SHP77 (cell line): ENCODE measurements at regions not wholly inside any gene's neighbourhood (a gene's known extent, or its start where the extent isn't known, plus 50 kb on each side); places are given as distances from the start of the nearest gene placed in this dataset.
"Not testable (repeated sequence)": the region's sequence is repeated elsewhere in the genome, so short reads cannot be mapped to it uniquely, and the experiment has no call there.

ENCODE experiments used
- DNase-seq, 2 experiments: peaks; one replicate each; lab custom pipeline; 2025; lab: John Stamatoyannopoulos, UW

- DNase-seq = no peak
Measured at GRCh38 chr16:75996491-75996890, 270.2 kb upstream of the CPHXL start.

DNA sequence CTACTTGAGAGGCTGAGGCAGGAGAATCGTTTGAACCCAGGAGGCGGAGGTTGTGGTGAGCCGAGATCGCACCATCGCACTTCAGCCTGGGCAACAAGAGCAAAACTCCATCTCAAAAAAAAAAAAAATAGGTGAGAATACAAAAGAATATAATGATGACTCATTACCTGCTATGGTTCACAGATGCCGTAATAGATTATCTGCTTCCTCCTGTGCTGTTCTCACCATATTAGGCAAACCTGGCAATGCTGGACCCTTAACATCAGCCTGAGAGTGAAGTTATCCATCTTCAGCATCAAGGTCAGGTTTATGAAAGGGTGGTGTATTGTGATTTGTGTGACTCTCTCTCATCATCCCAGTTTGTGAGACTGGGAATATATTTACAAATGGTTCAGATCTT, 271.3 kb upstream of the CPHXL start:
- no peak for DNase-seq

- no peak for DNase-seq
Measured at GRCh38 chr16:76007645-76008044, 269.6 kb upstream of the CNTNAP4 start.

GRCh38 chr16:76023835-76024234, 253.4 kb upstream of the CNTNAP4 start:
- no peak for DNase-seq

- no peak for DNase-seq
Measured at GRCh38 chr16:76035689-76036088, 241.5 kb upstream of the CNTNAP4 start.

DNA sequence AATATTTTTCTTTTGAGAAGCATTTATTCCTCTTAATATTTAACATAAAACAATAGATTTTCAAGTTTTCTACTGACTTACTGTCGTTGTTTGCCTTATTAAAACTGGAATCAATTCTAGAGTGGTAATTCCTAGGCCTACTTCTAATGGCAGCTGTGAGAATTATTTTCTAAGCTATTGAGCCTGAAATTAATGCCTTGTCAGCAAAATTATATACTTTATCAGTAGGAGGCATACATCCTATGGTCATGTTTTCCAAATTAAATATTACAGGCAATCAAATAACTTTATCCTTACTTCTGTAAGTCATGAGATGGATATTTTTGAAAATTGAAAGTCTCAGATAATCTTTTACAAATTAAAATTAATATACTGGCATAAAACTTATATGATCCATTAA, 239.1 kb upstream of the CNTNAP4 start:
- DNase-seq = no peak

DNA sequence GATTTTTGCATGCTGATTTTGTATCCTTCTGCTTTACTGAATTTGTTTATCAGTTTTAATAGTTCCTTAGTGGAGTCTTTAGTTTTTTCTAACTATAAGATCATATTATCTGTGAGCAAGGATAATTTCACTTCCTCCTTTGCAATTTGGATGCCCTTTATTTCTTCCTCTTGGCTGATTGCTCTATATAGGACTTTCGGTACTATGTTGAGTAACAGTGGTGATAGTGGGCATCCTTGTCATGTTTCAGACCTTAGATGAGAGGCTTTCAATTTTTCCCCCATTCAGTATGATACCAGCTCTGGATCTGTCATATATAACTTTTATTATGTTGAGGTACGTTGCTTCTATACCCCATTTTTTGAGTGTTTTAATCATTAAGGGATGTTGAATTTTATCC, 224.5 kb upstream of the CNTNAP4 start:
- no peak for DNase-seq

- no peak for DNase-seq
Measured at GRCh38 chr16:76059186-76059585, 218.0 kb upstream of the CNTNAP4 start.

DNA sequence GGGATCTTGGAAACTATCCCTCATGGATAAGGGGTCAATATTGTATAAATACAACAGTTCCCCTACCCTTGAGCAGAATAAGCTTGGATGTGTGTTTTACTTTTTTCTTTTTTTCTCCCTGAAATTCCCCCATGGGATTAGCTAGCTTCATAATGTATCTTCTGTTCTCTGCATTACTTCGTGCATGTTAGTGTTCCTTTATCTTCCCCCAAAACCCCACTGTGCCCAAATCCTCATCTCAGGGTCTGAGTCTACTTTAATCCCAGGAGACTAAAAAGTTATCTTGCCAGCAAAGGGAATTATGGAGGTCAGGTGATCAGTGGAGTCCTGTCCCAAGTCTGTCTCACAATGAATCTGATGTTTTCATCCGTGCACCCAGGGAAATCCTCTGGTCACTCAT, 217.5 kb upstream of the CNTNAP4 start:
- no peak for DNase-seq

- DNase-seq = no peak
Measured at GRCh38 chr16:76071690-76072089, 205.5 kb upstream of the CNTNAP4 start.

DNA sequence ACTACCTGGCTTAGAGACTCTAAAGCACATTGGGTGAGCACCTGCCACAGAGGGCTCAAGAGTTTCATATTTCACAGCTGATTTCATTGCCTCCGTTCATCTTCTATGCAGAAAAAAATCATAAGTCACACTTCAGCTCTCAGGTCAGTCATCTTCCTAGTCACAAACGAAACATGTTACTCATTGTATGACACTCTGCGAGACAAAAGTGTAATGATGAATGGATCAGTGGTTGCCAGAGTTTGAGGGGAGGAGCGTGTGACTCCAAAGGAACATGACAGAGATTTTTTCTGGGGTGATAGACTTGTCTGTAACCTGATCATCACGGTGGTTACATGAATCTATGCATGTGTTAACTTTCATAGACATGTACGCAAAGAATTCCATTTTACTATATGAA, 195.2 kb upstream of the CNTNAP4 start:
- DNase-seq = no peak

DNA sequence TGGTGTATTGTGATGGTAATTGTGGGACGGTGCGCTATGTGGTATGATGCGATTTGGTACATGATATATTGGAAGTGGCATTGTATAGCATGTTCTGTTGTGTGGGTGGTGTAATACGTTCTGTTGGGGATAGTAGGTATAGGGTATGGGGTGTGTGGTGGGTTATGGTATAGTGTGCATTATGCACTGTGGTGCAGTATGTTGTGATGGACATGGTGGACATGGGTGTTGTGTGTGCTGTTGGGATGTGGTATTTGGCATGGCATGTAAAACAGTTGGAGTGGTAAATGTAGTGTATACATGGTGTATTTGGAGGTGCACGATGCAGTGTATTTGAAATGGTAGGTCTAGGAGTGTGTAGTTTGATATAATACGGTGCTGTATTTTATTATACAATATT, 170.6 kb upstream of the CNTNAP4 start:
- no peak for DNase-seq

DNA sequence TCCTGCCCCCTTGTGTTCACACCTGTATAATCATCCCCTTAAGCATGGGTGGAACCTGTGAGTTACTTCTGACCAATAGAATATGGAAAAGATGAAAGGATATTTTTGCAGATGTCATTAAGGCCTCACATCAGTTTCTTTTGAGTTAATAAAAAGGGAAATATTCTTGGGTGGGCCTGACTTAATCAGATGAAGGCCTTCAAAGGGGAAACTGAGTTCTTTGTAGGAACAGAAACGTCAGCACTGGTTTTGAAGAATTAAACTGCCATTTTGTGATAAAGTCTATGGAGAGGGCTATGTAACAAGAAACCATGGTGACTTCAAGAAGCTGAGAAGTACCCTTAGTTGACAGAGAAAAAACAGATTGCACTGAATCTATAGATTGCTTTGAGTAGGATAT, 168.7 kb upstream of the CNTNAP4 start:
- no peak for DNase-seq

DNA sequence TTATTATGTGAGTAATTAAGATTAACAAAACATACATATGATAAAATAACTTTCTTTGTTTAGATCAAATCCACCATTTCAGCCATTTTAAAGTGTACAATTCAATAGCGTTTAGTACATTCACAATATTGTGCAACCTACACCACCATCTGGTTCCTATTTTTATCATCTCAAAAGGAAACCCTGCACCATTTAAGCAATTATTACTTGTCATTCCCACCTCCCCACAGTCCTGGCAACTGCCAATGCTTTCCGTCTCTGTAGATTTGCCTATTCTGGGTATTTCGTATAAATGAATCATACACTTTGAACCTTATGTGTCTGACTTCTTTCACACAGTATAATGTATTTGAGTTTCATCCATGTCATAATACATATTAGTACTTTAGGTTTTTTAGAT, 162.5 kb upstream of the CNTNAP4 start:
- no peak for DNase-seq

DNA sequence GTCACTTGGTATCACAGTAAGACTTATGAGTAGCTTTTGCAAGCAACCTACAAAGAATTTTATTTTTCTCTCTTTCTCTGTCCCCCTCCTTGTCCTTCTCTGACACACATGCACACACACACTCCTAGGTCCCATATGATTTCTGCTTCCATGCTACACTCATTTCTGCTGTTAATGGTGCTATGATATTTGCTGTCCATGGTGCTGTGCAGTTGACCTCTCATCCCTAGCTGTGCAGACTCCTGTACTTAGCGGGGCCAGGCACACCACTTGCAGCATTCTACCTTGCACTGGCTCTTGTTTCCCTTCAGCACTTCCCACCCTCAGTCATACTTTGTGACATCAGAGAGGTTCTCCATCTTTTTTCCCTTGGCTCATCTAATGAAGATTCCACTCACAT, 158.9 kb upstream of the CNTNAP4 start:
- DNase-seq = no peak

- DNase-seq = no peak
Measured at GRCh38 chr16:76121636-76122035, 155.6 kb upstream of the CNTNAP4 start.

DNA sequence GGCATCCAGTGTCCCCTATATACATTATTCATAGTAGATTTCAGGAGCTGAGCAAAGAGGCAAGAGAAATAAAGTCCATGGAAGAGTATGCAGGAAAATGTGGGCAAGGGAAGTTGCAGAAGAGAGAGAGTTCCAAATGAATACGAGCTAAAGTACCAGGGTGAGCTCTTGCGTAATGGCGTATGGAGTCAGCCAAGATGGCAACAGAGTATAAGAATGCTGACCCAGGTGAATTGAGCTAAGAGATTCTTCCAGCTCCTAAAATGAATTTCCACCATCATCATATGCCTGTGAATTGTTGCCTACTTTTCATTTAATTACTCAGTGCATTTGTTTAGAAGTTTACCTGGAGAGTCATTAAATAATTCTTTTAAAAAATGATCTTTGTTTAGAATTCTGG, 153.2 kb upstream of the CNTNAP4 start:
- no peak for DNase-seq

DNA sequence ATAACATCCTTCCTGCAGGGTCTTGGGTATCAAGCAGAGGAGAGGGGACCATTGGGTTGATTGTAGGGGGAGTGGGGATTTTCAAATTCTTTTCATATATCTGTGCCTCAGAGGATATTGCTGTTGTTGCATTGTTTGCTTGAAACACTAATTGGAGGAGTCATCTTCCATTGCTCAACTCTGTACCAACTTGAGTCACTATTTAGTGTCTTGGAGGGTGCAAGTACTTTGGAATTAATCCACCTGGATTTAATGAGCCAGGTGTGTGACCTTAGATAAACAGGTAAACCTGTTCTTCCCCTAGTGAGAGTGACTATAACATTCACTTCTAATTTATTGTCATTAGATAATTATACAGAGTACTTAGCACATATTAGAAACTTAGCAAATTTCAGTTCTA, 151.3 kb upstream of the CNTNAP4 start:
- no peak for DNase-seq

DNA sequence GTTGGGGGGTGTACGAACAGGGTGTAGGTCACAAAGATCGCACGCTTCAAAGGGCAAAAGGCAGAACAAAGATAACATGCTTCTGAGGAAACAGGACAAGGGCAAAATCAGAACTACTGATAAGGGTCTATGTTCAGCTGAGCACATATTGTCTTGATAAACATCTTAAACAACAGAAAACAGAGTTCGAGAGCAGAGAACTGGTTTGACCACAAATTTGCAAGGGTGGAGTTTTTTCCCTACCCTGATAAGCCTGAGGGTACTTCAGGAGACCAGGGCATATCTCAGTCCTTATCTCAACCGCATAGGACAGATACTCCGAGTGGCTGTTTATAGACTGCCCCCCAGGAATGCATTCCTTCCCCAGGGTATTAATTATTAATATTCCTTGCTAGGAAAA, 139.1 kb upstream of the CNTNAP4 start:
- DNase-seq = not testable (repeated sequence)

DNA sequence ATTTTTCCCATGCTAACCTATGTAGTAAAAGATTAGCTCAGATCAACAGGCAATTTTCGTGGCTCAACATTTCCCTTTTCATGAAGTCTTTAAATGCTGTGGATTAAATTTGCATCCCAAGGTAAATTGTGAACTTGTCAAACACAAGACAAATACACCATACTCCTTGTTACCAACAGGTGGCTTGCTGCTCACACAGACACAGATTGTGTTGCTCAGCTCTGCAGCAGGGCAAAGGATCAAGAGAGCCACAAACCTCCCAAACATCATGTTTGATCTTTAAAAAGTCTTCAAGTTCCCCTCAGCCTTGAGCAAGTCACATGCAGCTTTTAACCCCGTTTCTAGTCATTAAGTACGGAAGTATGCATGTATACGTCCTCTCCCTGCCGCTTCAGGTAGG, 119.6 kb upstream of the CNTNAP4 start:
- no peak for DNase-seq

- no peak for DNase-seq
Measured at GRCh38 chr16:76162046-76162445, 115.2 kb upstream of the CNTNAP4 start.

- no peak for DNase-seq
Measured at GRCh38 chr16:76164970-76165558, 112.1 kb upstream of the CNTNAP4 start.

DNA sequence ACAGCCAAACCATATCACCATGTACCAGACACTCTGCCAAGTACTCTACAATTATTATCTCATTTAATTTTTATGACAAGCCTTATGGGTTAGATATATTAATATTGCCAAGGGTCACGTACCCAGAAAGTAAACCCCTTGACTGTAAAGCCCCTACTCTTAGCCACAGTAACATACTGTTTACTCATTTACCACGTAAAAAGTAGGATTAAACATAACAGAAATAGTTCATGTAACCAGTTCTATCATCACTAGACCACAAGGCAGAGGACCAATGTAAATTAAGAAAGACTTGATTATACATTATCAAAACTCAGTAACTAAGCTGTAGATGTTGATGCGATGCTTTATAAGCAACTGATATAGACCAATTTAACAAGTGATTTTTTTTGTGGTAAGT, 101.5 kb upstream of the CNTNAP4 start:
- no peak for DNase-seq

DNA sequence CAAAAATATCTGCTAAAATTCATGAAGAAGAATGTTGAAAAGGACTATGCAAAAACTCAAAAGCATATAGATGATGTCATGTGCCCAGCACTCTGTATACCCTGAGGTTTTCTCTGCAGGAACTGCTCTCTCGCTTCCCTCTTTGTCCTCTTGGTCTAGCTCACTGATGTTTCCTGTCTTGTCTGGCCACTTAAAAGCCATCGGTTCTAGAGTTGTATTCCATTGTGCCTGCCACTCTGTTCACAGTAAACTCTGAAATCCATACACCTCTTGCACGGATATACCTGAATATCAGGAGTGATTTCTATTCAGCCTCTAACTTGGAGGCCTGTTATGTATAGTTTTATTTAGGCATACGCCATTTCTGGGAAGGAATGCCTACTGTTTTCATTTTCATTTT, 101.0 kb upstream of the CNTNAP4 start:
- DNase-seq = no peak

GRCh38 chr16:76176616-76177015, 100.6 kb upstream of the CNTNAP4 start:
- no peak for DNase-seq
